Mesothelial cell of epicardium (in vitro differentiated cells): ENCODE measurements at regions not wholly inside any gene's neighbourhood (a gene's known extent, or its start where the extent isn't known, plus 50 kb on each side); places are given as distances from the start of the nearest gene placed in this dataset.

ENCODE experiments used
- DNase-seq, 2 experiments: peaks; one replicate each; pipeline ENCODE4 v3.0.0; 2021; ENCODE audit warnings: low spot score in 2 of 2; ENCODE audit not compliant: unreplicated experiment in 2 of 2
- H3K27ac Mint-ChIP-seq: 2 replicates; pipeline ENCODE4 v1.8.0; 2021; ENCODE audit warnings: mixed read lengths
- H3K27me3 Mint-ChIP-seq: 2 replicates; pipeline ENCODE4 v1.8.0; 2021; ENCODE audit warnings: low read depth, mixed read lengths
- H3K36me3 Mint-ChIP-seq: 2 replicates; pipeline ENCODE4 v1.8.0; 2021; ENCODE audit warnings: mixed read lengths
- H3K4me1 Mint-ChIP-seq: 2 replicates; pipeline ENCODE4 v1.8.0; 2021; ENCODE audit warnings: mixed read lengths
- H3K4me3 Mint-ChIP-seq: 2 replicates; pipeline ENCODE4 v1.8.0; 2021; ENCODE audit warnings: mild to moderate bottlenecking, moderate library complexity, mixed read lengths
- H3K9me3 Mint-ChIP-seq: 2 replicates; pipeline ENCODE4 v1.8.0; 2021; ENCODE audit warnings: mixed read lengths
- TF ChIP-seq, protein P1 (sequence below): fragments of 200-600 bp; sonication (generic); IDR thresholded peaks from one replicate; pipeline ENCODE4 v1.5.0; 2021; ENCODE audit warnings: antibody characterized with exemption; ENCODE audit not compliant: unreplicated experiment

DNA sequence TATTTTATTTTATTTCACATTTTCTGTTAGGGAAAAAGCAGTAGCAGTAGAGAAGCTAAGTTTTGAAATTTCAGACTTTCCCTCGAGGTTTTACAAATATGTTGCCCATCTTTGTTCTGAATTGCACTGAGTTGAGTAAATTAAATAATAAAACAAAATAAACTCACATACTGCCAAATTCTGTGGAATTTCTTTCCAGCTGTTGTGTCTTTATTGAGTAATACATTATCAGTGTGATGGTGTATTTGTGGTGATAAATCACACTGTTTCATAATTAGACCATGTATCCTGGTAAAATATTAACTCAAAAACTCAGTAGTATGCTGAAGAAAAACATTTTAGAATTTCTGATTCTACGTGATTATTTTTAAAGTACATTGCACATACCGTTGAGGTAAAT lies 592.1 kb downstream of the SI start:
- no peaks in the 10 kb centered on the region for H3K4me1 Mint-ChIP-seq
- no peak for DNase-seq
- H3K4me3 Mint-ChIP-seq, result no peak overlapping the region
- no peaks in the 10 kb centered on the region for H3K9me3 Mint-ChIP-seq
- no peaks in the 10 kb centered on the region for H3K36me3 Mint-ChIP-seq
- no peaks in the 10 kb centered on the region for H3K27me3 Mint-ChIP-seq
- no peak overlapping the region for H3K27ac Mint-ChIP-seq
- TF ChIP-seq, protein P1, sequence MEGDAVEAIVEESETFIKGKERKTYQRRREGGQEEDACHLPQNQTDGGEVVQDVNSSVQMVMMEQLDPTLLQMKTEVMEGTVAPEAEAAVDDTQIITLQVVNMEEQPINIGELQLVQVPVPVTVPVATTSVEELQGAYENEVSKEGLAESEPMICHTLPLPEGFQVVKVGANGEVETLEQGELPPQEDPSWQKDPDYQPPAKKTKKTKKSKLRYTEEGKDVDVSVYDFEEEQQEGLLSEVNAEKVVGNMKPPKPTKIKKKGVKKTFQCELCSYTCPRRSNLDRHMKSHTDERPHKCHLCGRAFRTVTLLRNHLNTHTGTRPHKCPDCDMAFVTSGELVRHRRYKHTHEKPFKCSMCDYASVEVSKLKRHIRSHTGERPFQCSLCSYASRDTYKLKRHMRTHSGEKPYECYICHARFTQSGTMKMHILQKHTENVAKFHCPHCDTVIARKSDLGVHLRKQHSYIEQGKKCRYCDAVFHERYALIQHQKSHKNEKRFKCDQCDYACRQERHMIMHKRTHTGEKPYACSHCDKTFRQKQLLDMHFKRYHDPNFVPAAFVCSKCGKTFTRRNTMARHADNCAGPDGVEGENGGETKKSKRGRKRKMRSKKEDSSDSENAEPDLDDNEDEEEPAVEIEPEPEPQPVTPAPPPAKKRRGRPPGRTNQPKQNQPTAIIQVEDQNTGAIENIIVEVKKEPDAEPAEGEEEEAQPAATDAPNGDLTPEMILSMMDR, result no peak

DNA sequence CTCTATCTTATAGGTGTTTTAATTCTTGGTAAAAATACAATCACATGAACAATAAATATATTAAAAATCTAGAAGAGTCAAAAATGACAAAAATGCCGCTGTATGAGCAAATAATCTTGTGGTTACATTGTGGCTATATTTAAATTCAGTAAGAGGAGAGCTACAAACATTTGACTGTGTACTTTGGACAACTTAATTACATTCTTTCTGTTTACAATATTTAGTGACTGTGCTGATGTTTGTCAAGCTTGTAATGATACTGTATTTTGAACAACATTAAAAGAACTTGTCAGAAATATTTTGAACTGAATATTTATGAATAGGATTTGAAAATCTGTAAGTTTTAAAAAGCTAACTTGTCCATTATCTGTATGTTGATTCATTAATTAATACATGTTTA lies 598.3 kb downstream of the SI start:
- no peak for DNase-seq
- H3K4me3 Mint-ChIP-seq, result no peak overlapping the region
- H3K36me3 Mint-ChIP-seq, result no peaks in the 10 kb centered on the region
- TF ChIP-seq, protein P1, result no peak
- no peaks in the 10 kb centered on the region for H3K27me3 Mint-ChIP-seq
- no peak overlapping the region for H3K27ac Mint-ChIP-seq
- no peaks in the 10 kb centered on the region for H3K4me1 Mint-ChIP-seq
- H3K9me3 Mint-ChIP-seq, result no peaks in the 10 kb centered on the region

DNA sequence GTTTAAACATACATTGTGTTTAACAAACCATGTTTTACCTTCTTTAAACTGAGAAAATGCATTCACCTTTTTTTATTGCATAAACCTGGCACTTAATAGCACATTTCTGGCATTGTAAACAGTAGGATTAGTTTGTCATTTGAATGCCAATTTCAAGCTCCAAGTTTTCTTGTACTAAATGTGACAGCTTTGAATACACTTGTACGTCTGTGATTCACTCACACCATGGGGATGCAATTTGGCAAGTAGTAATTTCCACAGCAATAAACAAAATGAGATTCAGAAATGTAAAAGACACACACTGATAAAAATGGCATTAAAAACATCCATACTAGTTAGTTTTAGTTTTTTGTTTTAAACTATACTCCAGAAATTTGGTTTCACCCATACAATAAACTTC lies 598.9 kb downstream of the SI start:
- H3K27ac Mint-ChIP-seq, result no peak overlapping the region
- no peaks in the 10 kb centered on the region for H3K4me1 Mint-ChIP-seq
- DNase-seq, result no peak
- H3K9me3 Mint-ChIP-seq, result no peaks in the 10 kb centered on the region
- TF ChIP-seq, protein P1, result no peak
- no peaks in the 10 kb centered on the region for H3K27me3 Mint-ChIP-seq
- H3K36me3 Mint-ChIP-seq, result no peaks in the 10 kb centered on the region
- no peak overlapping the region for H3K4me3 Mint-ChIP-seq

DNA sequence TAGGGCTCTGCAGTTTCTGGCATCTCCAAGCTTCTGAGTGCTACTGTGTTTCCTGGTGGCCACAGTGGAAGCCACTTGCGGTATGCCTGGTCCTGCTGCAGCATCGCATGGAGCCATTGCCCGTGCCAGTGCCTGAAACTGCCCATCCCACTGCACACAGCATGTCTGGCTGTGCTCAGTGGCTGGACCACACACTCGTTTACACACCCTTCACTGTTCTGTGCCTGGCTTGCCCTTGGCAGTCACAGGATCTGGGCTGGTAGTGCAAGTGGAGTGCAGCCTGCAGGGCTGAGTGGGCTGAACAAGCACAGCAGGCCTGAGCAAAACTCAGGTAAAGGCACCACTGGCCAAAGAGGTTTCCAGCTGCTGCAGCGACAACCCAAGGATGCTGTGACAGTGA lies 600.0 kb downstream of the SI start:
- no peaks in the 10 kb centered on the region for H3K36me3 Mint-ChIP-seq
- no peaks in the 10 kb centered on the region for H3K4me1 Mint-ChIP-seq
- no peaks in the 10 kb centered on the region for H3K27me3 Mint-ChIP-seq
- no peak overlapping the region for H3K4me3 Mint-ChIP-seq
- no peaks in the 10 kb centered on the region for H3K9me3 Mint-ChIP-seq
- no peak for DNase-seq
- no peak overlapping the region for H3K27ac Mint-ChIP-seq
- TF ChIP-seq, protein P1, result no peak

DNA sequence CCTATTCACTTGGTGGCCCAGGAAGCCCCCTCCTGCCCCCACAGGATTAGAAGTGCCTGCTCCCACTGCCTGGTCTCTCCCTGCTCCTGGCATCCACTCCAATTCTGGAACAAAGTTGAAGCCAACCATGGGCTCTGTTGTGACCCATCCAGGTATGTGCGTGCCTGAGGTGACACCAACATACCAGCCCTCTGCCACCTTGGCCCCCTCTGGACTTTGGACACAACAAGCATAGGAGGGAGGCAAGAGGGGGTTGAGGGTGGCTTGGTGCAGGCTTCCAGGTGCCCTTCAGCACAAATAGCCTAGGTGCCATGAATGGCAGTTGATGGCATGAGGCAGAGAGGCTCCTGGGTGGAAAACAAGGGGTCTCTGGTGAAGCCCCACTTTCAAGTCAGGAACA lies 600.9 kb downstream of the SI start:
- TF ChIP-seq, protein P1, result no peak
- Mint-ChIP-seq H3K9me3 (no peaks in the 10 kb centered on the region), H3K27ac (no peak overlapping the region)

DNA sequence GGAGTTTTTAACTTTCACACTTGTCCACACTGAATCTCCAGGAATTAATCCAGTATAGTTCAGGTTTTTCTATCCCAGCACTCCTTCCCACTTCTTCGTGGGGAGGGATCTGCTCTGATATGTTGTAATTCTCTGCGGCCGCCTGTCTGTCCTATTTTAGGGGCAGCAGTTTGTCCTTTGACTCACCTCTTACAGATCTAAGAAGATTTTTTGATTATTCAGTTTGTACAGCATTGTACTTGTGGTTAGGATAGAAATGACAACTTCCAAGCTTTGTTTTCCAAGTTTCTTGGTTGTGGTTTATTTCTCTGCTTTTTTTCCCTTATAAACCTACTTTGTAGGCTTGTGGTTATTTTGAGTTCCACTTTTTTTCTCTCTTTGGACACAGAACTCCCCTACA lies 601.7 kb downstream of the SI start:
- H3K4me3 Mint-ChIP-seq, result no peak overlapping the region
- DNase-seq, result no peak
- H3K36me3 Mint-ChIP-seq, result no peaks in the 10 kb centered on the region
- H3K27ac Mint-ChIP-seq, result no peak overlapping the region
- H3K4me1 Mint-ChIP-seq, result no peaks in the 10 kb centered on the region
- H3K9me3 Mint-ChIP-seq, result peaks cover 6% of the 10 kb centered on the region
- H3K27me3 Mint-ChIP-seq, result no peaks in the 10 kb centered on the region
- TF ChIP-seq, protein P1, result no peak

More for the DNA sequence above, 600.9 kb downstream of the SI start:
- no peak for DNase-seq
- Mint-ChIP-seq H3K27me3 (no peaks in the 10 kb centered on the region), H3K4me3 (no peak overlapping the region), H3K36me3 (no peaks in the 10 kb centered on the region), H3K4me1 (no peaks in the 10 kb centered on the region)
